22Rv1 (cell line): ENCODE measurements at regions not wholly inside any gene's neighbourhood (a gene's known extent, or its start where the extent isn't known, plus 50 kb on each side); places are given as distances from the start of the nearest gene placed in this dataset.

Experiments used
- H3K27ac ChIP-seq: fragments of 450-650 bp; 2 replicates; pipeline ENCODE4 v1.5.1; 2017
- CTCF ChIP-seq: fragments of 450-650 bp; IDR thresholded peaks from 2 replicates; pipeline ENCODE4 v1.5.1; 2017; ENCODE audit warnings: mild to moderate bottlenecking
- ZFX ChIP-seq: fragments of 450-650 bp; IDR thresholded peaks from 2 replicates; pipeline ENCODE4 v1.6.1; 2017; ENCODE audit warnings: antibody characterized with exemption, borderline replicate concordance

DNA sequence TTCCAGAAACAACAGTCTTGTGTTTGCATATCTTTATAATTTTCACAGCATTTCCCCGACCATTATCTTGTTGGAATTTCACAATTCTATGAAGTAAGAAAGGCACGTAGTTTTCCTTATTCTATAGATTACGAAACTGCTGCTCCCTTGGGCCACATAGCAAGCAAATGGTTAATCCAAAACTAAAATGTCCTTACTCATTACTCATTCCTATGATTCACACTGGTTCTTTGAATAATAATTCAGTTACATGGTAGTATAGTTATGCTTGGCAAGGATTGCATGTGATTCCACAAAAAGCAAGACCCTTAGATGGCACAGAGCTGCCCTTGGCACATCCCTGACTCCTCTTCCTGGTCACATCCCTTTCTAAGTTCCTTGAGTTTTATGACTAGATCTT lies 51.2 kb downstream of the OR13H1 start:
- TF ChIP-seq ZFX (no peak), CTCF (no peak)
- no peak overlapping the region for H3K27ac ChIP-seq

- no peak overlapping the region for H3K27ac ChIP-seq
- TF ChIP-seq CTCF (no peak), ZFX (no peak)
Measured at GRCh38 chrX:131607792-131608369, 64.0 kb downstream of the OR13H1 start.

GRCh38 chrX:131609480-131609879 lies 65.6 kb downstream of the OR13H1 start:
- H3K27ac ChIP-seq: no peak overlapping the region
- TF ChIP-seq CTCF (no peak), ZFX (no peak)

DNA sequence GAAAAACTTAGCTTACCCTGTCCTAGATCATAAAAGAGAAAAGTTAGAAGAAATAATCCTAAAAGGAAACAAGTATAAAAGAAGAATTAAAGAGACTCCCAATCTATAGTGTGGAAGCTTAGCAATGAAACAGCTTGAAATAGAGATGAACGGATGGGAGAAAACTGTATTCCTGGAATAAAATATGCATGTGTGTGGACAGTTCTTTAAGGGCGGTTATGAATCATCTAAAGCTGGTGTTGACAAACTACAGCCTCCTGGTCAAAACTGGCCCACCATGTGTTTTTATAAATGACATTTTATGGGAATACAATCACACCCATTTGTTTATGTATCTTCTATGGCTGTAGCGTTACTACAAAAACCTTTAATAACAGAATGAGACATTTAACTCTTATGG lies 69.4 kb downstream of the OR13H1 start:
- H3K27ac ChIP-seq: no peak overlapping the region
- TF ChIP-seq ZFX (no peak), CTCF (no peak)

DNA sequence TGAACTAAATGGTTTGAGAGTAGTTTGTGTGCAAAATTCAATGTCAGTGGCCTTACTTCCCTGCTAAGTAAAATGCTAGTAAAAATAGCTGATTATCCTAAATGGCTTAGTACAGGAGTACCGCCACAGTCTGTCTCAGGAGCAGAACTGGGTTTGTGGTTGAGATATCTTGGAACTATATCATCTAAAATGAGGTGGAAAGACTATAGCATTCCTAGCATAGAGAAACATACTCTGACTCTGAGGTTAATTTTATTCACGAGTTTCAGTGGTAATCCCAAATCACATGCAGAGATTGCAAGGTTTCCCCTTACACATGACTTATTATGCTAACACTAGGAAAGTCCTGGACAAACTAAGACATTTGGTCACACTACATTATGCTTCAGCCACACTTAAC lies 70.4 kb downstream of the OR13H1 start:
- no peak for TF ChIP-seq ZFX
- no peak for TF ChIP-seq CTCF
- no peak overlapping the region for H3K27ac ChIP-seq

GRCh38 chrX:131617182-131617581 lies 73.3 kb downstream of the OR13H1 start:
- TF ChIP-seq ZFX (no peak), CTCF (no peak)
- no peak overlapping the region for H3K27ac ChIP-seq

DNA sequence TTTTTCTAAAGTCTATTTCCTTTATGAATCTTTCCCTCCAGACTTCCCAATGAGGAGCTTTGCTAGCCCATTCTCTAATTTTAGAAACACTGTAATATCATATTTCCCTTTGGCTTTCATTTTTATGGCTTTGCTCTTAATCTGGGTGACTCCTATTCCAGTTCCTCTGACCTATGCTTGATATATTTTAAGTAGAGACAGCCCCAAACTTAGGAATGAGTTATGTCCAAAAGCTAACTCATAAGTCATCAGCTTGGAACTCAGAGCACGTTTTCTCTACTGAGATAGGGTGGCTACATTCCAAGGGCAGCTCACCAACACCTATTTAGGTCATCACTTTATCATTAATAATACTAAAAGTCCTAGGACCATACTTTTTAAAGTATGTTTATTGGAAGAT lies 77.8 kb downstream of the OR13H1 start:
- TF ChIP-seq ZFX (no peak), CTCF (no peak)
- H3K27ac ChIP-seq: no peak overlapping the region
